GM21825 (cell line): ENCODE measurements at regions not wholly inside any gene's neighbourhood (a gene's known extent, or its start where the extent isn't known, plus 50 kb on each side); places are given as distances from the start of the nearest gene placed in this dataset.

Source experiments
- ATAC-seq: cut with Tn5 transposase; IDR thresholded peaks from one replicate; pipeline ENCODE4 v1.9.1; 2021; ENCODE audit warnings: mild to moderate bottlenecking, moderate library complexity; ENCODE audit not compliant: unreplicated experiment

DNA sequence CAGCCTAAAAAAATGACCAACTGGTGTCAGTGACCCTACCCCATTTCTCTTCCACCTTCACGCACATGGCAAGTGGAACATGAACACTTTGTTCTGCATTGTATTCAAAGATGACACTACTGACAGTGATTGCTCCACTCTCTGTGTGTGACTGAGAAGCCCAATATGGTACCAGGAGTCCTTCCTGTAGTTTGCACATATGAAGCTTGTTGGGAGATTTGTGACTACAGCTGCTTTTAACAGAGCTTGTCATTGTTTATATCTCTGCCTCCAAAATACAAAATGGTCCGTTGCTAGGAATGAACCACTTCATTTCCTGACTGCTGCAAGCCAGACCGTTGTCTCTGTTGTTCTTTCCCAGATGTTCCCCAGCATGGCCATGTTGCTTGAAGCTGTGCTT lies 140.3 kb upstream of the TCF21 start:
- no peak for ATAC-seq

DNA sequence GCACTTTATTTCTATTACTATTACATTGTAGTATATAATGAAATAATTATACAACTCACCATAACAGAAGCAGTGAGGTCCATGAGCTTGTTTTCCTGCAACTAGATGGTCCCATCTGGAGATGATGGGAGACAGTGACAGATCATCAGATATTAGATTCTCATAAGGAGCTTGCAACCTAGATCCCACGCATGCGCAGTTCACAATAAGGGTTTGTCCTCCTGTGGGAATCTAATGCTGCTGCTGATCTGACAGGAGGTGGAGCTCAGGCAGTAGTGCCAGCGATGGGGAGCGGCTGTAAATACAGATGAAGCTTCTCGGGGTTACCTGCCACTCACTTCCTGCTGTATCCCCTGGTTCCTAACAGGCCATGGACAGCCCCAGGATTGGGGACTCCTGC lies 139.5 kb upstream of the TCF21 start:
- ATAC-seq, result no peak

DNA sequence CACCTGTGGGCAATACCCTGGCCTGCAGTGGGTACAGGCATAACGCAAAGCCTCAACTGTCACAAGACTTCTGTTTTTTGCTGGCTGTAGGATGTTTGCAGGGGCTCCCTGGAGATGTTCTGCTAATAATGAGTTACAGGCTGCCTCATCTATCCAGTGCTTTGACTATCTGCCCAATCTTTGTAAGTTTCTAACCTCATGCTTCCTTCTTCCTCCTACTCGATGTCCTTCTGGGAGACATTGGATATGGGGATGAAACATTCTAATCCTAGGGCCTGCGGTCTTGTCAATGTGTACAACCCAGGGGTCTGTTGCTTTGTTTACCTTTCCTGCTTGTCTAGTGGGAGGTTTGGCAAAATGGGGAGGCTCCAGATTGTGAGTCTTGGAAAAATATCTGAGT lies 136.8 kb upstream of the TCF21 start:
- ATAC-seq, result no peak

DNA sequence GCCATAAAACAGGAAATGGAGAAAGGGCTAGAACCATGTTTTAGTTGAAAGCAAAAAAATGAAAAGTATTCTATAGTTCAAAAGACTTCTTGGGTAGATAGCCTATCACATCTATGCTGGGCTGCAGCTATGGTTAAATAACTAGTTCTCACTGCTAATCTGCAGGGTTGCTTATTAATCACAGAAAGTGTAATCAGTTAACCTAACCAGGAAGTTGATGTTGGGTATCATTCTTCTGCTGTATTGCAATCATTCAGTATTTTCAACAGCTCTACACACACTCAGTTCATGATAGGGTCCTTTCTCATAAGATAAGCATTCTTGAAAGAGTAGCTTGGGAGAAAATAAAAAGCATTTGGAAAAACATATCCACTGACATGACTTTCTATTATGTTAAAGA lies 135.2 kb upstream of the TCF21 start:
- ATAC-seq, result no peak

DNA sequence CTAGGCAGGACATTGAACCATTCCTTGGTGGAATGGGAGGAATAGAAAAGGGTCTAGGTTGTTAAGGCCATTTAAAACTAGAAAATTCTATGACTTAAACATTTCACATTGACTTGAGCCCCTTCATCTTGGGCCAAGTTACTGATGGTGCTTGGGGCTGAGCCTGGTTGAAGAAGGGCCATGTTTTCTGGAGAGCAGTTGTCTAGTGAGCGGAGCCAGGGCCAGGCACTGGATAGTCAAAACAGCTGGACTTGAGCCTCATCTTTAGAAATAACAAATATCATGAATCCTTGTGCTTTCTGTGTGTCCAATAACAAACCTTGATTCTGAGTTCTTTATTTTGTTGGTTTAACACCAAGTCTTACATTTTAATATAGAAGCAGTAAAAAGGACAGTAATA lies 134.6 kb upstream of the TCF21 start:
- ATAC-seq, result no peak

DNA sequence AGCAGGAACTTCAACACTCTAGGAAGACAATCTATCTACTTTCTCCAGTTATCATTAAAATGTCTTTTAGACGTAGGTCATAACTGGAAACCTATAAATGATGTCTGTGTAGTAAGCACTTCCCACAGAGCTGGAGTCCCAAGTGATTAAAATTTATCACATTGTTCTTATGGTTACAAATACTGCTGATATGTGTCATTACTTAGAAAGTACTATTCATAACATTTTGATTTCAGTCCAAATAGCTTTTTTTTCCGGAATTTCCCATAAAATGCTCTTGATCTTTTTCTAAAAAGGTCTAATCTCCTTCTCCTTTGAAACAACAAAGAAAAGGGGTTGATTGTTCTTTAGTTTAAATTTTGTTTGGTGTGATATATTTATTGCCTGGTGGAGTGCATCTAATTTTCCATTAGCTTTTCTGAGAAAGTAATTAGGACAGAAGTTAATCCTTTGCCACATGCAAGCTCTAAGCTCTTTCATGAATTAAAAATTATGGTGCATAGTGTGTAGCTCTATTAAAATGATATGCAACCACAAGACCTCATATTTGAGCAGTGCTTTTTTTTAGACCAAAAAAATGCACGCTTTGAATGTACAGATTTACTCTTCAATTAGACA lies 132.7 kb upstream of the TCF21 start:
- ATAC-seq, result no peak

DNA sequence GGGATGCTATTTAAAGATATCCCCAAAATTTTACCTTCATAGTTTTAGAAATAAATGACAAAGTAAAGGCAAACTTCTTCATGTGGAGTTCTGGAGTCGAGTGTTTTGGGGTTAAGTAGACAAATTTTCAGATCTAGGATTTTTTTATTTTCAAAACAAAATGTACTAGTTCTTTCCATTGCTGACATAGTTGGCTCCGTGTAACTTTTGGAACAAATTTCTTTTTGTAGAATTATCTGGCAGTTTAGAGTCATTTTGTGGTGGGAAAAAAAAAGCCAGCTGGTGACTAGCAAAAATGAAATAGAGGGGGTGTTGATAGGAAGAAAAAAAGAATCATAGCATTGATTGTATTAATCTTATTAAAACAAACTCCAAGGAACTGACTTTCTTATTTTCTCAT lies 131.6 kb upstream of the TCF21 start:
- no peak for ATAC-seq

DNA sequence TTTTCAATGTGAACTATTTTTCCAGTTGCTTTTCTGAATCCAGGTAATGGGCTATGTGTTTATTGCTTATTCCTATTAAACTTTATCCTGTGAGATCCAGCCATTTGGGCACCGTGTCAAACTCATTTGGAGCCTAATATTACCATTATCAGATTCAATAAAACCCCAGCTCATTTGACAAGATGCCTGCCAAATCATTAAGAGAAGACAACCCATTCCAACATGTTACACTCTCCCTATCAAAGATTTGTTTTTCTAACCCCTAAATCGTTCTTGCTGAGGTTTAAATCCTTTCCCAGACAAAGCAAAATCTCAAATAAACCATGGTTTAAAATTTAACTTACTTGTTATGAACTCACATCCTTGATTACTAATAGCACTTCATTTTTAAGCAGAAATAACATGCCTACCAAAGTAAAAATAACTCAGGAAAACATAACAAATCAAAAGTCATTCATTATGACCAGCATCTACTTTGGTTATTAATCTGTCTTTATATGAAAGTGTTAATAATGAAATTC lies 130.0 kb upstream of the TCF21 start:
- ATAC-seq, result no peak

DNA sequence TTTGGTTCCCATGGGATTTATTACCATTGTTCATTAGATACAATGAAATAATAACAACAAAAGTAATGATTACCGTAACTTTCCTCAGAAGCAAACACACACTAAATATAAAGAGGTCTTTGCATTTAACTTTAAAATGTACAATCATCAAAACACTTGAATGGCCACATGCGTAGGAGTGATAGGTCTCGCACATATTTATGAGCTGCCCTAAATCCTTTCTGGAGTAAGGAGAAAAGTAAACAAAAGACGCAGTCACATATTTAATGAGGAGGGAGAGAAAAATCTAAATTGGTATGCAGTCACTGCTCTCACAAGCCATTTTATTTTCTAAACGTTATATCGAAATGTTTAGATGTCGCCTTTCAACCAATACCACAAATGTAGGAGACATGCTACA lies 129.4 kb upstream of the TCF21 start:
- ATAC-seq, result no peak

DNA sequence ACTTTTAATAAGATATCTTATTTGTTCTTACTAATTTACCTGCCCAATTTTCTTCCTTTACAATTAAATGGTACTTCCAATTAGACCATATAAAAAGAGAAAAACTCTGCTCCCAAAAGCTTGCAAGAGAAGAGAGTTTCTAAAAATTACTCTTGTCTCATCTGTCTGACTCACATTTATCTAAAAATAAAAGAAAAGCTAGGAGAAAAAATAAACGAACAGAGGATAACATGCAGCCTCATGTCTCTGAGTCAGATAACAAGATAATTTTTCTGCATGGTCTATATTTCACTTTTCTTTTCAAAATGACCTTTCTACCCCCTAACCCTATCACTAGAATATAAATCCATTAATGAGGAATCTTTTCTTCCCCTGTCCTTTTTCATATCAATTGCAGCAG lies 127.2 kb upstream of the TCF21 start:
- ATAC-seq, result no peak

DNA sequence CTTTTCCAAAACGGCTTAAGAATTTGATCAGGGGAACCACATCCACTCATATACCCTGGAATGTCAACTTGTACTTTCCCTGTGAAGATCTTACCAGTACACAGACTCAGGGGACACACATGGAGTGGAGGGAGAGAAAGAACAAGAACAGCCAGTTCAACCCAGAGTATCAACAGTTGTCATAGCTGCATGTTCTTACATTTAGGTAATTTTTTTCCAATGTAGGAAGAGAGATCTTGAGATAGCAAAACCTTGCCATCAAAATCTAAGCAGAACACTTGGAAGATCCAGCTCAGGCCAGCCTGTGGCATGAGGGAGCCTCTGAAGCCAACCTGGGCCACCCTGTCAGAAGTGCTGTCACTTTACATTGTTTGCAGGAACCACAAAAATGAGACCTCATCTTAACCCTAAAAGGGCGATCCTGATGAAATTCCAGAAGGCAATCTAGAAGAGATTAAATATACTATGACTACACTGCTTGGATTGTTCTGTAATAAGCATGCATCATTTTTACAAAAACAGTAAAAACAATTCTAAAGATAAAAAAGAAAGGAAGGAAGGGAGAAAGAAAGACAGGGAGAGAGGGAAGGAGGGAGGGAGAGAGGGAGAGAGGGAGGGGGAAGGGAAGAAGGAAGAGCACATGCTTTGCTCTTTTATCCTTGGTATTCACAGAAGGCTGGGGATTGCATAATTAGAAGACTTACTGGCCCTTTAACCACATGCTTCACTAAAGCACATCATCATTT lies 124.7 kb upstream of the TCF21 start:
- no peak for ATAC-seq

DNA sequence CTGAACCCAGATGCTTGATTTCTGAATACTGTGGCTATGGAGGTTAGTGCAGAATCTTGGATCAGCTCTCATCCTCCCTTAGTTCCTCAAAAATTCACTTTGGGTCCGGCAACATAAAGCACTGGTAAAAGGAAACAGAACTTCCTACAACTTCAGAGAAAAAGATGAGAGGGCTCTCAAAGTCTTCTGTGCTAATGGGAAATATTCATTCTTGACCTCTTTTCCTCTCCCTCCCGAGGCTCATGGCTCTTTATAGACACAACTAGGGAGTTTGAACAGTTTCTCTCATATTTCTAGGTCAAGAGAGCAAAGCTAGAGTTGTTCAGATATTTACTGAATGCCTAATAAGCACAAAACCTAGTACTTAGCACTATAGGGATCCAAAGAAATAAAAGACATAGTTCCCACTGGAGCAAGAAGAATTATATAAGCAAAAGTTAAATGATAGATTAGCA lies 124.1 kb upstream of the TCF21 start:
- ATAC-seq, result no peak

DNA sequence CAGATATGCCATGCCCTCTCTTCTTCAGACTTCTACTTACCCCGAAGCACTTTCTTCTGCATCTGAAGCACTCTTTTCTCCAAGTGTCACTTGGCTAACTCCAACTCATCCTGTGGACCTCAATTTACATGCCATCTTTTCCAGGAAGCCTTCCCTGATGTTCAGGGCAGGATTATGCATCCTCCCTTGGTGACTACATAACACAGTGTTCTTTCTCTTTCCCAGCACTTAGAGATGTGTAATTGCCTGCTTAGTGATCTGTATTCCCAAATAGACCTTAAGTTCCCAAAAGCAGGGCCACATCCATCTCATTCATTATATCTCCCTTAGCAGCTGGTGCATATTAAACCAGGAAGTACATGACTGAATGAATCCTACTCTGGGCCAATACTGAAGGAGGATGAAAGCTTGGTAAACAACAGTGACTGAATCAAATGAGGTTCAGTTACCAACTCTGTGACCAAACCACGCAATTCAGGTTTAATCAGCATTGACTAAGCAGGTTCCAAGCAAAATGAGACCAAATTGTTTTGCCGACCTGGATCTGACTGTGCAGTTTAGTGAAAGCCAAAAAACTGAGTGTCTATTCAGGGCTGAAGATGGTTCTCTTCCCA lies 121.4 kb upstream of the TCF21 start:
- ATAC-seq, result no peak

DNA sequence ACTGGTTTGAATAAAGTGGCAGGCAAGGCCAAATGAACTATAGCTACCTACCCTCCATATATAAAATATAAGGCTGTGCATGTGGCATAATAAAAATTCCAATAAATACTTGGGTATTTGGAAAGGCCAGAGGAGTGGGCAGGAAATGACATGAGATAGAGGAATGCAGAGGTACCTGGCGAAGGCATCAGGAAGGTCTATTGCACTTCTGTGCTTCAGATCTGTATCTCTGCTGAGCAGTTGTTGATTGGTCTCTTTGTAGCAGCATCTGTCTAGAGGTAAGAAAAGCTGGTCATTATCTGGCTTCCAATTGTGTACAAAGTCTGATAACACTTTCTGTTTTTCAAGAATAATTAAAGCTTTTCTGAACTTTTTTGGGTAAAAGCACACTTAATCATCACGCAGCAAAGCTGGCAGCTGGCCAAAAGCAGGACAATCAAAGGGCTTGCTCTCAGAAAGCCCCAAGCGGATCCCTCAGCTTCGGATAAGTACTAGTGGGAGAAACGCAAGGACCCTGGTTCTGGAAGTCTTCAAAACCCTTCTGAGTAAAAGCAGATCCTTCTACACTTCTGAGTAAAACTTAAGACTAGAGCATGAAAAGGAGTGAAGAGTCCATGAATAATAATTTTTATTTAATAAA lies 120.1 kb upstream of the TCF21 start:
- ATAC-seq, result no peak

DNA sequence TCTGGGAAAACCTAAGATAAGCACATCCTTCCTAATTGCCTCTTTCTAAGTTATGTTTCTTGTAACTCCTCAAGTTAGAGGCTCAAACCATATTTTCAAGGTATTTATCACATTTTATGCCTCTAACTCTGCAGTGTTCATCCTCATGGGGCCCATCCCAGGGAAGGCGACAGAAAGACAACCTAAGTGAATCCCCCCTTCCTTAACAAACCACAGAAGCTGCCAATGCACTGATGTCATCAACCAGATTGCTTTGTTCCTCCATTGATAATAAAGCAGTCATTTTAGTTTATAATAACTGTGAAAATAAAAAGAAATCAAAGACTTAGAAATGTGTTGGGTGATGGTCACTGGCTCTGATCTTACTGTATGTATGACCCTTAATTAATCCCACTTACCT lies 119.5 kb upstream of the TCF21 start:
- ATAC-seq, result no peak

DNA sequence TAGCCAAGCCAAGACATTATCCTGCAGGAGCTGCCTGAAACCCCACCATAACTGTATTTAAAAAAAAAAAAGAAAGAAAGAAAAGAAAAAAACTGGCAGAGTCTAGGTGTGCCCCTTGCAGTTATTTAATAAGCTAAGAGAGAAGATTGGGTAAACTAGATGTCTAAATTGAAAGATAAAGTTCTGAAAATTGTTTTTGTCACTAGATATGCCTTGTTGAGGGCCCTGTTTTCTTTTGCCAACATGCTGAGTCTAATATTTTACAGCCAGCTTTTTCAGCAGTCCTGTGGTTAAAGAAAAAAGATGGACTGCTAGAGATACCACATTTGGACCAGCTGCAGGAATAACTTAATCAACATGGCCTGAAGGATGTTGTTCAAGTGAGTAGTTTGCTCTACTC lies 116.3 kb upstream of the TCF21 start:
- ATAC-seq, result no peak

DNA sequence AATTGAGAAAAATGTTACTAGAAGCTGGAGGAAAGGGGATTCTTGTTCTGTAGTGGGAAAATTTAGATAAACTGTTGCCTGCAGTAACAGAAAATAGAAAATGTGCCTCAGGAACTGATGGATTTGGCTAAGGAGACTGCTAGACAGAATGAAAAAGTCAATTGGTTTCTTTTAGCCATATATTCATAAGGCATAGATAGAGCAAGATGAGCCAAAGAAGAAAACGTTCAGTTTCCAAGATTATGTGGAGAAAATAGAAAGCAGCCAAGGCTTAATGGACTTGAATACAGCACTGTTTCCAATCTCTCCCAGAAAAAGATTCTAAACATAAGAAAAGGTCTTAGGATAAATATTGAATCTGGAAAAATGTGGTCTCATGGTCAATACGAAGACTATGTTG lies 115.1 kb upstream of the TCF21 start:
- ATAC-seq, result no peak

DNA sequence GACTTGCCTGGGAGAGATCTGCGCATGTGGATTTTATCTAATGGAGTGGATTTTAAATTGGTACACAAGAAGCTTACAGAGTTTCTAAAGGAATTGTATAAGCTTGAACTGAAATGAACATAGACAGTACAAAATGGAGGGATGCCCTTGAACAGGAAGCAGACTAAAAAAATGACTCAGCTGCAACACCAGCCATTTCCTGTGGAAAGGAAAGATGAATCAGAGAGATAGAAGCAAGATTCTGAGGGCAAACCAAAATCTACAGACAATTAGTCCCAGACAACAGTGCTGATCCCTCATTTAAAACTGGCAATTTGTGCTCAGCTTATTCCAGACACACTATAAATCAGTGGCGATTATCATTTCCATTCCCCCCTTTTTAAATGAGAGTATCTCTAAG lies 114.6 kb upstream of the TCF21 start:
- ATAC-seq, result no peak

DNA sequence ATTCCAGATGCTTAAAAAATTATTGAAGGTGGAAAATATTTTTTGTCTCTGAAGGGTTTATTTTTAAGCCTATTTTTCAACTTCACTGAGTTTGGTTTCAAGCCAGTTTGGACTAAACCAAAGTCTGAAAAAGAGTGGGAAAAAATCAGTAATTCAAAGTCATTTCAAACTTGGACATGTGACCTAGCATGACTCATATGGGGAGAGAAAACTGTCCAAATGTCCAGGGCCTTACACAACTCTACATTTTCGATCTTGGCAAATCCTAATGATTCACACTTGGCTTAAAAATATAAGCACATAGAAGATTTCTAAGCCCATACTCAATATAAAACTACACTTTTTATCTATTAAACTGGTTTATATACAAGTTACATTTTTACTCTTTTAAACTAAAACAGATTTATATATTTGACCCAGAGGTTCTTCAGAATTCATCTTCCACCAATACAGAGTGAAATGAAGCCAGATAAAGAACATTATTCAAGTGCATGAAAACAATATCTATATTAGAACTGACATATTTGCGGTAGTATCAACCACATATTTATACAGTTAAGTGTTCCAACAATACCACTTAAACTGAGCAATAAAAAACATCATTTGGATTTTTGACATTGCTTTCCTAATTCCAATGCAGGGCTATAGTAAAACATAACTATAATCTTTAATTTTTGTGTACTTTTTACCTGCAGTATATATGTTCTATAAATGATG lies 110.3 kb upstream of the TCF21 start:
- no peak for ATAC-seq

DNA sequence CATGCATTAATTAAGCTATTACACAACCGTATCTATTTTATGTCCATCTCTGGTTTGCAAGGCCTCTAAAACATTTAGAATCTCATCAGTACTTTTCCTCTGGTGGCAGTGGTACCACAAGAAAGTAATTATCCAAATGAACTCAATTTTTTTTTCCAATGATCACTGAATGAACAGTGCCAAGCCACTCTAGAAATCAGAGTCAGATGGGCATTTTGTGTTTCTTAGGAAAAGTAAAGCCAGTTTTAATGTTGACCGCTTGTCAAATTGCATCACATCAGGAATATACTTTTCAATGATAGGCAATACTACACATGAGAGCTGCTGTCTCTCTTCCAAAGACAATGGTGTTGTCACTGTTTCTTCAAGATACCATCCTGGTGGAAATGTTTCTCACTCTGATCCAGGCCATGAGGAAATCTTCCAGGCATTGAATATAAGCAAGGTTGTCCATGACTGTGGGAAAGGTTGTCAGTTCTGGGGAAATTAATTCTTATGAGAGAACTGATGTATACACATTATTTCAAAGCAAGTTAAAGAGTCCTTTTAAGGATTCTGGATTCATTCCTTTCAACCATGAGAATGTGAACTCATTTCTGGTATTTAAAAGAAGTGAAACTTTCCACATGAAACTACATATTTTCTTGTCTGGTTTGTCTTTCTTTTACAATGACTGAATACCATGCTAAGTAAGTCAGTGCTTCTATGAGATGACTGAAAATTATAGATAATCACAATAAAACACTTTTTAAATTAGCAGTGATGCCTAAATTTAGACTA lies 108.8 kb upstream of the TCF21 start:
- no peak for ATAC-seq
